HEK293 (cell line): ENCODE measurements at regions not wholly inside any gene's neighbourhood (a gene's known extent, or its start where the extent isn't known, plus 50 kb on each side); places are given as distances from the start of the nearest gene placed in this dataset.

Experiments used
- CTCF ChIA-PET: fragments of 350-600 bp; formaldehyde crosslinking; extraction: SDS; loops from one replicate; lab custom pipeline; 2021; ENCODE audit warnings: antibody characterized with exemption; lab: Yijun Ruan, JAX
- POLR2A ChIA-PET: fragments of 300-600 bp; formaldehyde crosslinking; extraction: SDS; loops from one replicate; lab custom pipeline; 2020; ENCODE audit warnings: antibody characterized with exemption, inconsistent platforms; lab: Yijun Ruan, JAX
- H3K27ac ChIP-seq: fragments of 200-500 bp; sonication (Bioruptor generic); 2 replicates; pipeline ENCODE4 v1.5.1; 2014; ENCODE audit warnings: low read depth, low read length, control low read depth, inconsistent platforms; ENCODE audit errors: extremely low read depth
- H3K36me3 ChIP-seq, 2 experiments: fragments of 200-500 bp in 1 of 2; sonication (Bioruptor generic) in 1 of 2; 1 replicate in 1 of 2; 2 replicates in 1 of 2; pipeline ENCODE4 v1.5.1; 2014 to 2017; ENCODE audit warnings: inconsistent platforms in 2 of 2, low read length in 2 of 2; ENCODE audit not compliant: control insufficient read depth in 2 of 2, insufficient read depth in 1 of 2
- H3K4me1 ChIP-seq: fragments of 200-500 bp; sonication (Bioruptor generic); 2 replicates; pipeline ENCODE4 v1.5.1; 2014; ENCODE audit warnings: mild to moderate bottlenecking, low read length, inconsistent platforms; ENCODE audit not compliant: control insufficient read depth, insufficient read depth
- H3K4me3 ChIP-seq: 2 replicates; pipeline ENCODE4 v1.5.1; 2011; ENCODE audit warnings: low read depth, mild to moderate bottlenecking, control low read depth, low read length, moderate library complexity
- H3K9me3 ChIP-seq: fragments of 200-500 bp; sonication (Bioruptor generic); 2 replicates; pipeline ENCODE4 v1.5.1; 2014; ENCODE audit warnings: low read depth, low read length, inconsistent platforms; ENCODE audit not compliant: control insufficient read depth, insufficient read depth
- BCL11A ChIP-seq: fragments of 450-650 bp; formaldehyde crosslinking; IDR thresholded peaks from 2 replicates; pipeline ENCODE4 v1.5.1; 2016; ENCODE audit warnings: low read depth, missing biosample characterization, missing genetic modification characterization
- OVOL3 ChIP-seq: fragments of 450-650 bp; formaldehyde crosslinking; IDR thresholded peaks from 2 replicates; pipeline ENCODE4 v1.5.1; 2016; ENCODE audit warnings: missing biosample characterization, missing genetic modification characterization
- REPIN1 ChIP-seq: fragments of 450-650 bp; formaldehyde crosslinking; IDR thresholded peaks from 2 replicates; pipeline ENCODE4 v1.5.1; 2017; ENCODE audit warnings: missing biosample characterization, missing genetic modification characterization, low read depth
- SALL2 ChIP-seq: fragments of 450-650 bp; formaldehyde crosslinking; IDR thresholded peaks from 2 replicates; pipeline ENCODE4 v1.5.0; 2017; ENCODE audit warnings: missing biosample characterization, mild to moderate bottlenecking, missing genetic modification characterization, borderline replicate concordance
- WT1 ChIP-seq: fragments of 450-650 bp; formaldehyde crosslinking; IDR thresholded peaks from 2 replicates; pipeline ENCODE4 v1.5.1; 2016; ENCODE audit warnings: missing biosample characterization, missing genetic modification characterization
- YY2 ChIP-seq: fragments of 450-650 bp; formaldehyde crosslinking; IDR thresholded peaks from 2 replicates; pipeline ENCODE4 v1.5.1; 2016; ENCODE audit warnings: missing biosample characterization, missing genetic modification characterization
- ZBTB20 ChIP-seq: fragments of 450-650 bp; formaldehyde crosslinking; IDR thresholded peaks from 2 replicates; pipeline ENCODE4 v1.5.1; 2016; ENCODE audit warnings: missing biosample characterization, missing genetic modification characterization
- ZIC2 ChIP-seq: fragments of 450-650 bp; formaldehyde crosslinking; IDR thresholded peaks from 2 replicates; pipeline ENCODE4 v1.5.1; 2016; ENCODE audit warnings: missing biosample characterization, missing genetic modification characterization
- ZNF16 ChIP-seq: fragments of 450-650 bp; formaldehyde crosslinking; IDR thresholded peaks from 2 replicates; pipeline ENCODE4 v1.5.1; 2016; ENCODE audit warnings: low read depth, missing biosample characterization, missing genetic modification characterization
- ZNF211 ChIP-seq: fragments of 450-650 bp; formaldehyde crosslinking; IDR thresholded peaks from 2 replicates; pipeline ENCODE4 v1.5.1; 2016; ENCODE audit warnings: low read depth, missing biosample characterization, missing genetic modification characterization
- ZNF214 ChIP-seq: fragments of 450-650 bp; formaldehyde crosslinking; IDR thresholded peaks from 2 replicates; pipeline ENCODE4 v1.5.1; 2017; ENCODE audit warnings: missing biosample characterization, mild to moderate bottlenecking, missing genetic modification characterization, borderline replicate concordance
- ZNF223 ChIP-seq: fragments of 450-650 bp; formaldehyde crosslinking; IDR thresholded peaks from 2 replicates; pipeline ENCODE4 v1.5.1; 2016; ENCODE audit warnings: missing biosample characterization, missing genetic modification characterization
- ZNF426 ChIP-seq: fragments of 450-650 bp; formaldehyde crosslinking; IDR thresholded peaks from 2 replicates; pipeline ENCODE4 v1.5.1; 2017; ENCODE audit warnings: missing biosample characterization, missing genetic modification characterization, mild to moderate bottlenecking, inconsistent platforms, moderate library complexity
- ZNF548 ChIP-seq: fragments of 450-650 bp; formaldehyde crosslinking; IDR thresholded peaks from 2 replicates; pipeline ENCODE4 v1.5.1; 2016; ENCODE audit warnings: missing biosample characterization, missing genetic modification characterization
- ZNF658 ChIP-seq: fragments of 450-650 bp; formaldehyde crosslinking; IDR thresholded peaks from 2 replicates; pipeline ENCODE4; 2016; ENCODE audit warnings: missing biosample characterization, missing genetic modification characterization
- ZNF660 ChIP-seq: fragments of 450-650 bp; IDR thresholded peaks from 2 replicates; pipeline ENCODE4 v1.5.1; 2018; ENCODE audit warnings: missing biosample characterization, mild to moderate bottlenecking, missing genetic modification characterization
- ZNF747 ChIP-seq: fragments of 450-650 bp; formaldehyde crosslinking; IDR thresholded peaks from 2 replicates; pipeline ENCODE4 v1.5.1; 2016; ENCODE audit warnings: missing biosample characterization, missing genetic modification characterization
- ZNF837 ChIP-seq: fragments of 450-650 bp; formaldehyde crosslinking; IDR thresholded peaks from 2 replicates; pipeline ENCODE4 v1.5.1; 2016; ENCODE audit warnings: missing biosample characterization, missing genetic modification characterization
- ZXDB ChIP-seq: fragments of 450-650 bp; formaldehyde crosslinking; IDR thresholded peaks from 2 replicates; pipeline ENCODE4 v1.5.1; 2016; ENCODE audit warnings: missing biosample characterization, missing genetic modification characterization
- TF ChIP-seq, protein P1 (sequence below): fragments of 450-650 bp; formaldehyde crosslinking; IDR thresholded peaks from 2 replicates; pipeline ENCODE4 v1.5.1; 2016; ENCODE audit warnings: missing biosample characterization, missing genetic modification characterization
- TF ChIP-seq, protein P2 (sequence below): fragments of 450-650 bp; formaldehyde crosslinking; IDR thresholded peaks from 2 replicates; pipeline ENCODE4 v1.5.1; 2016; ENCODE audit warnings: missing biosample characterization, missing genetic modification characterization
- TF ChIP-seq, protein P3 (sequence below): fragments of 450-650 bp; formaldehyde crosslinking; IDR thresholded peaks from 2 replicates; pipeline ENCODE4 v1.5.1; 2016; ENCODE audit warnings: missing biosample characterization, missing genetic modification characterization
- TF ChIP-seq, protein P4 (sequence below): fragments of 450-650 bp; formaldehyde crosslinking; optimal IDR thresholded peaks from 2 replicates; pipeline ENCODE3; 2016; ENCODE audit warnings: missing biosample characterization, mild to moderate bottlenecking, missing genetic modification characterization
- TF ChIP-seq, protein P5 (sequence below): fragments of 450-650 bp; formaldehyde crosslinking; IDR thresholded peaks from 2 replicates; pipeline ENCODE4 v1.5.1; 2016; ENCODE audit warnings: missing biosample characterization, missing genetic modification characterization

DNA sequence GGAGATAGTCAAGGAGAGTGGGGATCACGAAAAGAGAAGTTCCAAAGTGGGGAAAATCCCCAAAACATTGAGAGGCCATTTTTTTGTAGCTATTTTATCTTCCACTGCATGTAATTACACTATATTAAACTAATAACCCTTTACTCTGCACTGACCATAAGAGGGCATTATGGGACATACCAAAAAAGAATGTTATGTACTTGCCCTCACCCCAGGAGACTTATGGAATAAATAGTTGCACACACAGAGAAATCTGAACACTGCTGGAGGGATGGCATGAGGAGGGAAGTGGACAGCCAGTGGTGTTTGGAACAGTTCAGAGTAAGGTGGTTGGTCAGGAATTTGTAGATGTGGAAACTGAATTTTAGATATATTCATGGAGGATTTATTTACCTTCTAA, 422.9 kb downstream of the SNAPC1 start:
- no peaks in the 10 kb centered on the region for H3K4me1 ChIP-seq
- CTCF ChIA-PET, result no interaction called here

DNA sequence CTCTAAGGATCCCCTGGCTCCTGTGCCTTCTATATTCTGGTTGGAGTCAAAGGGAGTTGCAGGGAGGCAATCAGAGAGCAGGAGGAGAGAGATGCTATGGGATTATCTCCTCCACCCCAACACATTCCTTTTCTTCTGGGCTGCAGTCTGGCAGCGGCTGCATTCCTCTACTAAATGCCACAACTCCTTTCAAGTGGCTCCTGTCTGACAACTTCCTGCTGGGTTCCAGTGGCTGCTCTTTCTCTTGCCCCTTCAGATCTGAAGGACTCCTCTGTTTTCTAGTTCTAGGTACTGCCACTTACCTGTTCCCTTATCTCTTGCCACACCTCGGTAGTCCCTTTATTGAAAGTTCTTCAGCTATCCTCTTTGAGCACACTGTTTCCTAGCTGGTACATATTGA, 425.0 kb downstream of the SNAPC1 start:
- TF ChIP-seq ZNF223 (no peak), ZNF214 (tag by site-specific recombination) (no peak), YY2 (tag by site-specific recombination) (no peak), ZIC2 (tag by site-specific recombination) (no peak), REPIN1 (no peak), ZNF548 (tag by site-specific recombination) (no peak), WT1 (tag by site-specific recombination) (no peak), ZNF426 (no peak), ZNF16 (no peak), ZNF211 (tag by site-specific recombination) (no peak), ZNF660 (tag by site-specific recombination) (no peak), BCL11A (tag by site-specific recombination) (no peak), OVOL3 (no peak)
- TF ChIP-seq, protein P1, sequence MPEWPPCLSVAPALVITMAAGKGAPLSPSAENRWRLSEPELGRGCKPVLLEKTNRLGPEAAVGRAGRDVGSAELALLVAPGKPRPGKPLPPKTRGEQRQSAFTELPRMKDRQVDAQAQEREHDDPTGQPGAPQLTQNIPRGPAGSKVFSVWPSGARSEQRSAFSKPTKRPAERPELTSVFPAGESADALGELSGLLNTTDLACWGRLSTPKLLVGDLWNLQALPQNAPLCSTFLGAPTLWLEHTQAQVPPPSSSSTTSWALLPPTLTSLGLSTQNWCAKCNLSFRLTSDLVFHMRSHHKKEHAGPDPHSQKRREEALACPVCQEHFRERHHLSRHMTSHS (tag by site-specific recombination), result no peak
- TF ChIP-seq, protein P2, sequence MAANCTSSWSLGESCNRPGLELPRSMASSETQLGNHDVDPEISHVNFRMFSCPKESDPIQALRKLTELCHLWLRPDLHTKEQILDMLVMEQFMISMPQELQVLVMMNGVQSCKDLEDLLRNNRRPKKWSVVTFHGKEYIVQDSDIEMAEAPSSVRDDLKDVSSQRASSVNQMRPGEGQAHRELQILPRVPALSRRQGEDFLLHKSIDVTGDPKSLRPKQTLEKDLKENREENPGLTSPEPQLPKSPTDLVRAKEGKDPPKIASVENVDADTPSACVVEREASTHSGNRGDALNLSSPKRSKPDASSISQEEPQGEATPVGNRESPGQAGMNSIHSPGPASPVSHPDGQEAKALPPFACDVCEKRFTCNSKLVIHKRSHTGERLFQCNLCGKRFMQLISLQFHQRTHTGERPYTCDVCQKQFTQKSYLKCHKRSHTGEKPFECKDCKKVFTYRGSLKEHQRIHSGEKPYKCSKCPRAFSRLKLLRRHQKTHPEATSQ (tag by site-specific recombination), result no peak
- TF ChIP-seq, protein P3, sequence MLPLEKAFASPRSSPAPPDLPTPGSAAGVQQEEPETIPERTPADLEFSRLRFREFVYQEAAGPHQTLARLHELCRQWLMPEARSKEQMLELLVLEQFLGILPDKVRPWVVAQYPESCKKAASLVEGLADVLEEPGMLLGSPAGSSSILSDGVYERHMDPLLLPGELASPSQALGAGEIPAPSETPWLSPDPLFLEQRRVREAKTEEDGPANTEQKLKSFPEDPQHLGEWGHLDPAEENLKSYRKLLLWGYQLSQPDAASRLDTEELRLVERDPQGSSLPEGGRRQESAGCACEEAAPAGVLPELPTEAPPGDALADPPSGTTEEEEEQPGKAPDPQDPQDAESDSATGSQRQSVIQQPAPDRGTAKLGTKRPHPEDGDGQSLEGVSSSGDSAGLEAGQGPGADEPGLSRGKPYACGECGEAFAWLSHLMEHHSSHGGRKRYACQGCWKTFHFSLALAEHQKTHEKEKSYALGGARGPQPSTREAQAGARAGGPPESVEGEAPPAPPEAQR (tag by site-specific recombination), result no peak
- Histone ChIP-seq H3K36me3 (no peaks in the 10 kb centered on the region), H3K9me3 (no peaks in the 10 kb centered on the region), H3K4me1 (no peaks in the 10 kb centered on the region), H3K4me3 (no peak overlapping the region), H3K27ac (no peak overlapping the region)
- CTCF ChIA-PET, result no interaction called here
- POLR2A ChIA-PET, result no interaction called here

More for the DNA sequence above, 422.9 kb downstream of the SNAPC1 start:
- POLR2A ChIA-PET, result no interaction called here
- Histone ChIP-seq H3K9me3 (no peaks in the 10 kb centered on the region), H3K4me3 (no peak overlapping the region), H3K27ac (no peak overlapping the region), H3K36me3 (no peaks in the 10 kb centered on the region)
- TF ChIP-seq ZNF747 (tag by site-specific recombination) (no peak), ZNF837 (tag by site-specific recombination) (no peak), ZNF658 (tag by site-specific recombination) (no peak), ZXDB (tag by site-specific recombination) (no peak), SALL2 (no peak), ZBTB20 (tag by site-specific recombination) (no peak)
- TF ChIP-seq, protein P4, sequence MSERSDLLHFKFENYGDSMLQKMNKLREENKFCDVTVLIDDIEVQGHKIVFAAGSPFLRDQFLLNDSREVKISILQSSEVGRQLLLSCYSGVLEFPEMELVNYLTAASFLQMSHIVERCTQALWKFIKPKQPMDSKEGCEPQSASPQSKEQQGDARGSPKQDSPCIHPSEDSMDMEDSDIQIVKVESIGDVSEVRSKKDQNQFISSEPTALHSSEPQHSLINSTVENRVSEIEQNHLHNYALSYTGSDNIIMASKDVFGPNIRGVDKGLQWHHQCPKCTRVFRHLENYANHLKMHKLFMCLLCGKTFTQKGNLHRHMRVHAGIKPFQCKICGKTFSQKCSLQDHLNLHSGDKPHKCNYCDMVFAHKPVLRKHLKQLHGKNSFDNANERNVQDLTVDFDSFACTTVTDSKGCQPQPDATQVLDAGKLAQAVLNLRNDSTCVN (tag by site-specific recombination), result no peak
- TF ChIP-seq, protein P5, sequence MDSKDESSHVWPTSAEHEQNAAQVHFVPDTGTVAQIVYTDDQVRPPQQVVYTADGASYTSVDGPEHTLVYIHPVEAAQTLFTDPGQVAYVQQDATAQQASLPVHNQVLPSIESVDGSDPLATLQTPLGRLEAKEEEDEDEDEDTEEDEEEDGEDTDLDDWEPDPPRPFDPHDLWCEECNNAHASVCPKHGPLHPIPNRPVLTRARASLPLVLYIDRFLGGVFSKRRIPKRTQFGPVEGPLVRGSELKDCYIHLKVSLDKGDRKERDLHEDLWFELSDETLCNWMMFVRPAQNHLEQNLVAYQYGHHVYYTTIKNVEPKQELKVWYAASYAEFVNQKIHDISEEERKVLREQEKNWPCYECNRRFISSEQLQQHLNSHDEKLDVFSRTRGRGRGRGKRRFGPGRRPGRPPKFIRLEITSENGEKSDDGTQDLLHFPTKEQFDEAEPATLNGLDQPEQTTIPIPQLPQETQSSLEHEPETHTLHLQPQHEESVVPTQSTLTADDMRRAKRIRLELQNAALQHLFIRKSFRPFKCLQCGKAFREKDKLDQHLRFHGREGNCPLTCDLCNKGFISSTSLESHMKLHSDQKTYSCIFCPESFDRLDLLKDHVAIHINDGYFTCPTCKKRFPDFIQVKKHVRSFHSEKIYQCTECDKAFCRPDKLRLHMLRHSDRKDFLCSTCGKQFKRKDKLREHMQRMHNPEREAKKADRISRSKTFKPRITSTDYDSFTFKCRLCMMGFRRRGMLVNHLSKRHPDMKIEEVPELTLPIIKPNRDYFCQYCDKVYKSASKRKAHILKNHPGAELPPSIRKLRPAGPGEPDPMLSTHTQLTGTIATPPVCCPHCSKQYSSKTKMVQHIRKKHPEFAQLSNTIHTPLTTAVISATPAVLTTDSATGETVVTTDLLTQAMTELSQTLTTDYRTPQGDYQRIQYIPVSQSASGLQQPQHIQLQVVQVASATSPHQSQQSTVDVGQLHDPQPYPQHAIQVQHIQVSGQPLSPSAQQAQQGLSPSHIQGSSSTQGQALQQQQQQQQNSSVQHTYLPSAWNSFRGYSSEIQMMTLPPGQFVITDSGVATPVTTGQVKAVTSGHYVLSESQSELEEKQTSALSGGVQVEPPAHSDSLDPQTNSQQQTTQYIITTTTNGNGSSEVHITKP (tag by site-specific recombination), result no peak
